HG03064 (cell line): ENCODE measurements at regions not wholly inside any gene's neighbourhood (a gene's known extent, or its start where the extent isn't known, plus 50 kb on each side); places are given as distances from the start of the nearest gene placed in this dataset.
A peak's percentile ranks its signal among the peaks of the same experiment; 100 is the strongest.
"Not testable (repeated sequence)": the region's sequence is repeated elsewhere in the genome, so short reads cannot be mapped to it uniquely, and the experiment has no call there.

Source experiments
- ATAC-seq: cut with Tn5 transposase; IDR thresholded peaks from one replicate; pipeline ENCODE4 v1.9.1; 2021; ENCODE audit warnings: low read depth; ENCODE audit not compliant: unreplicated experiment

DNA sequence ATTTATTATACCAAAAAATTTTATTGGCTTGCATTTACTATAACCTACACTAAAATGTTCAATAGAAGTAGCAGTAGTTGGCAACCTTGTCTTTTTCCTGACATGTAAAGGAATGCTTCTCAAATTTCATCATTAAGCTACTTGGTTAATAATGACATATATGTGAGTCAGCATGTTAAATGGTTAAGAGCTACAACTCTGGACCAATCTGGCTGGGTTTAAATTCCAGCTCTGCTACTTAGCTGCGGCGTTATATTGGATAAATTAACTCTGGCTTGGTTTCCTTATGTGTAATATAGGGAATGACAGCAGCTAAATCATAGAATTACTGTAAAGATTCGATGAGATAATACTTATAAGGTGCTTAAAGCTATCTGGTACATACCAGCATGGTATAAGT, 53.7 kb upstream of the OTOGL start:
- no peak for ATAC-seq

DNA sequence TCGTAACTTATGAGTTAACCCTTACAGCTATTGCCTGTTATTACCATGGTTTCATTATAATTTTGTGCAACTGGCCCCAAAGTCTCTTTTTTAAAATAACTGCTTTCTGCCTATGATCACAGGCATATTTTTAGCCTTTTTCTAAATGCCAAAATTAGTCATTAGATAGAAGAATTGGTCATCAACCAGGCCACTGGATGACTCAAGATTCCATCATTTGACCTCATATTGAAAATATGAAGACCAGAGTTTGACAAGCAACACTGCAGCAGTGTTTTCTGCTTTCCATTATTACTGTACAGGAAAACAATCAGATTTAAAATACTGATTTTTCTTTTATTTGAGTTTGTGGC, 54.7 kb upstream of the OTOGL start:
- ATAC-seq: no peak

DNA sequence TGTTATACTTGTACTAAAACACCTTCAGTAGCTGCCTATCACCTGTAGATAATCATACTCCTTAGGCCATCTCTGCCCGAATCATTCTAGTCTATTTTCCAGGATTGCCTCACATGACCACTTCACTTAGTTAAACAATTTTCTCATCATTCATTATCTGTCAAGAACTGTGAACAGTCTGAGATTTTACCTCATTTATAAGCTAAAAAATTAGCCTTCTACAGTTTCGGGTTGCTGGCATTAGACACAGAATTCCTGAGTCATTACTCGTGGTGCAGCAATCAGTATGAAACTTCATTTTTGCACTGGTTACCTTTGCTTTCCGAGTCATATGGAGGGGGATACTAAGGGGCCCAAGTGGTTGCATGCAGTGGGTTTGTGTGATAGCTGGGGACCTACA, 57.6 kb upstream of the OTOGL start:
- ATAC-seq: no peak

DNA sequence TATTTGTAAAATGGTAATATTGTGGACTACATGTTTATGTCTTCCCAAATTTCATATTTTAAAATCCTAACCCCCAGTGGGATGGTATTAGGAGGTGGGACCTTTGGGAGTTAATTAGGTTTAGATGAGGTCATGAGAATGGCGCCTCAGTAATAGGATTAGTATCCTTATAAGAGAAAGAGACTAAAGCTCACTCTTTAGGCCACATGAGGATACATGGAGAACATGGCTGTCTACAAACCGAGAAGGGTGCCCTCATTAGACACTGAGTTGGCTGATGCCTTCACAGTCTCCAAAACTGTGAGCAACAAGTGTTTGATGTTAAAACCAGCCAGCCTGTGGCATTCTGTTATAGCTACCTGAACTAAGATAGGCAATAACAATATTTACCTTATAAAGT, 58.3 kb upstream of the OTOGL start:
- ATAC-seq: no peak

DNA sequence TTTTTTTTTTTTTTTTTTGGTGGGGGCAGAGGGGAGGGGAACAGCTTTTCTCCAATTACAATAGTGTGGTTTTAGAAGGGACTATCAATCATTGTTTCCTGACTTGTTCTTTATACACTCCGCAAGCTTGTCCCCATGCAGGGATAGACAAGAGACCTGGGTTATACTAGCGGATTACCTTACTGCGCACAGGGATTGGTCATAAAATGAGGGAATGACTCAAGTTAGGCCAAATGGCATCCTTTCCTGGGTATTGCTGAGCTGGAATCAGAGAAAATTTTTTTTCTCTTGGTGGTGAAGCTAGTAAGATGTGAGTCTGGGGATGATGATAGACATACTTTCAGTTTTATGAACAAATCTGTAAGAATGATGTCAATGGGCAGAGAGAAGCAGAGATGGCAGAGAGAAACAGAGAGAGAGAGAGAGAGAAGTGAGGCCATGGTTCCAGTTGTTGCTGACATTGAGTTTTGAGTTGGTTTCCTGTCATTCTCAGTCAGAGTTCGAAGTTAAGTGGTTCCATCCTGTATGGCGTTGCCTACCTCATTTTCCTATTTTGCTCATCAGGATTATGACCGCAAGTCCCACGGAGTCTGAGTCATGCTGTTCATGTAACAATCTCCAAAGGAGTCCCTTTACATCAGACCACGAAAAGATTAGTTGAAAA, 59.1 kb upstream of the OTOGL start:
- ATAC-seq: no peak

DNA sequence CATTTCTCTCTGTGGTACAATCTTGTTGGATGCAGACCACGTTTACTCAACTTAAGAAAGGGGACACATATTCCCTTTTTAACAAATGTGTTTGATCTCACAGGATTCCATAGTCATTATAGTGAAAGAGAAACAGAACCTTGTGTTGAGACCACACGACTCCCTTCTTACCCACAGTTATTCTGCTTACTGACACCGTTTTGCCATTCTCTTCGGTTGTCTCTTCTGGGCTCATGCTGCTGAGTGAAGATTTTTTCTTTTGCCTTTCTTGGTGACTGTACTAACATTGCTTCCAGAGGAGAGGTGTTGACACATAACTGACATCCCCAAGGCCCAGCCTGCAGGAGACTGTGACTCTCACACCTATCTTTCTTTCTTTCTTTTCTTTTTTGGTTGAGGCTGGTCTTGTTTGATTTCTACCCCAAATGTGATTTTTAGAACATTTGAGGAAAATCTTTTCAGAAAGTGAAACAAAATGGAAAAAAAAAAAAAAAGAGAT, 61.2 kb upstream of the OTOGL start:
- no peak for ATAC-seq

DNA sequence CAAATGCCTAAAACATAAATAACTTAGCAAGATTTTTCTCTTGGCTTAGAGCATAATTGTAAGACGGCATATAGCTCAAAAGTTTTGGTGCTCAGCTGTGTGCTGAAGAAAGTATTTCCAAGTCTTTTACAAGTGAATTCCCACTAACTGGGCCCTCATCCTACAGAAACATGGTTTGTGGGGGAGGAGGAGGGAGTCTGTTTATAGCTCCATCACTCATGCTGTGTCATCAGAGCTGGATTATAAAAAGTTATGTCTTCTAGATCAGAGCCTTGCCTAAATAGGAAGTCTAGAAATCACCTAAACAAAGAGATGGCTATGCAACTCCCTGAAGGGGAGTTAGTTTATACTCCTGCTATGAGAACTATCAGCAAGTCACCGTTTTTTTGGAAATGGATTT, 65.9 kb upstream of the OTOGL start:
- ATAC-seq: no peak

DNA sequence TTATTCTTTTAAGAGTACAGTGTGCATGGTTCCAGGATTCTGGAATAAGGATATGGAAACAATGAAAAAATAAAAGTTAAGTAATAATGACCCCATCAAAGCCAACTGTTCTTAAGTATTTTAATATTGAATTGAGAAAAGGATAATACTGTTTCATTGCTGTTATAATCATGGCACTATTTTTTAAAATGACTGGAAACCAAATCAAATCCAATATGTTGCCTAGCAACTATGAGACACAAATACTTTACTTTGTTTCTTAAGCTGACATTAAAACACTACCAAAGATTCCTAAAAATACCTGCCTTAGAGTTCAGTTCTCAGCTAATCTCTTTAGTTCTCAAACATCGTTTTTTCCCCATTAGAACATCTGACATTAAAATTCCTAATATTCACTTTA, 66.4 kb upstream of the OTOGL start:
- no peak for ATAC-seq

DNA sequence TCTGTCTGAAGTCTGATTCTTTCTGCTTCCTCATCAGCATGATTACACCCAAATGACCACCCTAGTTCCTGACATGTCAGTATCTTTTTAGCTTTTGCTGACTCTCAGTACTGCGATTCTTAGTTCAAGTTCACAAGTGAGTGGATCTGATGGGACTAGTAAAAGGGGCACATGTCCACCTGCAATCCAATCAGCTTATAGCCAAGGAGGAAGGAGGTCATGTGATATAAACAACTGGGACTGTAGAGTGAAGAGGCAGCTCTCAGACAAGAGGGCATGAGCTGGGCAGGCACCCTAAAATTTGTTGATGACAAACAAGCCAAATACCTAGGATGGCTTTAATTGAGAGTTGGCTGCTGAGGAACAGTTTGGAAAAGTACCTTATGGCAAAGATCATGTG, 68.1 kb upstream of the OTOGL start:
- no peak for ATAC-seq

DNA sequence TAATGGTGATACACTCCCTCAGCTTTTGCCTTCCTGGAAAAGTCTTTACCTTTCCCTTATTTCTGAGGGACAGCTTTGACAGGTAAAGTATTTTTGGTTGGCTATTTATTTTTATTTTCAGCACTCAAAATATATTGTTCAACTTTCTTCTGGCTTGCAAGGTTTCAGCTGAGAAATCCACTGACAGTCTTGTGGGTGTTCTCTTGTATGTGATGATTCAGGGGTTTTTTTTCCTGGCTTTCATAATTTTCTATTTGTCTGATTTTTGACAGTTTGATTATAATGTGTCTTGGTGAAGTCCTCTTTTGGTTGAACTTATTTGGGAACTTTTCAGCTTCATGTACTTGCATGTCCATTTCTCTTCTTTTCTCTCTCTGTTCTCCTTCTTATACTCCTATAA, 73.7 kb upstream of the OTOGL start:
- ATAC-seq: no peak

DNA sequence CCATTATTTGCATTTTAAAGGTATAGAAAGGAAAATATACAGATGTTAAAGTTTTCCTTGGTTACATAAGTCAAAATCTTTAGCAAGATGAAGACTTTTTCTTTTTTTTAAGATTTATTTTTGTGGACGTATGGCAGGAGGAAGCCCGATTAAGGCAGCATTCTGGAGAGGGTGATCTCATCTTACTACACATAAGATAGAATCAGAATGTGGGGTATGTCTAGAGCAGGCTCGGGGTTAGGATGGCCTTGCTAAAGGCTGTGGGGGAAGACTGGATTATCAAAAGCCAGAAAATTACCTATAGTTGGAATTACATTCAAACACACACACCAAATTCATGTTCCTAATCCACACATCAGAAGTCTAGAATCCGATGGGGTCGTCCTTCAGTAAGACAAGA, 79.6 kb upstream of the OTOGL start:
- ATAC-seq: no peak

DNA sequence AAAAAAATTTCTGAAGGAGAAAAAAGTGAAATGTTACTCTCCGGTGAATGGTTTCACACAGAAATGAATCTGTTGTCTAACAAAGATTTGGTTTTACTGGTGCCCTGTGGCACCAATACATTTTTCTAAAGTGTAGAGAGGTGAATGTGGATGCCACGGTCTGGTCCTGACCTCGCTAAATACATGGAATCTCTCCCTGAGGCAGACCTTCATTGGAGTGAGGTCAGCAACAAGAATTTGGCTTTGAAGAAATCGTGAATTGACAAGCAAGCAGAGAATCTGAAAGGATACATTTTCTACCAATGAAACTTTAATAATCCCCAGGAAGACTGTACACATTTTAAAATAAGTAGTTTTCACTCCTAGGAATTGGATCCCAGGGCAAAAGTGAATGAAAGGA, 81.2 kb upstream of the OTOGL start:
- ATAC-seq: no peak

DNA sequence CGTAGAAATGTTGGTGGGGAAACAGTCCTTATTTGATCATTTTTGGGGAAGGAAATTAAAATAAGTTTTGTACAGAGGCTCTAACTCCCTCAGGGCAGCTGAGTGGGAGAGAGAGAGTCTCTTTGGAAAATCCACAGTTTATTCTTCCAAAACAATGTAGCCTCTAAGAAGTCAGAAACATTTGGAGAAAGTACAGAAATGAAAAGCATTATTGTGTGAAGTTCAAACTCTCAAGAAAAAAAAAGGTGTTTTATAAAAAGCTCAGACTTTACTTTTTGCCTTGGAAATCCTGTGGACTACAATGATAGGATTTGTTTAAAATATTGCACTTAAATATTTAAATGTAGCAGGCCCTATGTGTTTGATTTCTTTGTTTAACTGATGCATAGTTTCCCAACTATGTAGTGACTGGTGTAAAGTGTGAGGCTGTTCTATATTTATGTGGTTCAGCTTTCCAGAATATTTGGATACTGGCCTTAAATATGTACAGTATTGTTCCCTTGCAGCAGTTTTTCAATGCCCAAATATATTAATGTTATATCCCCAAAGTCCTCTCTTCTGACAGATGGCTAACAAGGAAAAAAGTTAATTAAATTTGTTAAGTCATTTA, 82.0 kb upstream of the OTOGL start:
- ATAC-seq: no peak

DNA sequence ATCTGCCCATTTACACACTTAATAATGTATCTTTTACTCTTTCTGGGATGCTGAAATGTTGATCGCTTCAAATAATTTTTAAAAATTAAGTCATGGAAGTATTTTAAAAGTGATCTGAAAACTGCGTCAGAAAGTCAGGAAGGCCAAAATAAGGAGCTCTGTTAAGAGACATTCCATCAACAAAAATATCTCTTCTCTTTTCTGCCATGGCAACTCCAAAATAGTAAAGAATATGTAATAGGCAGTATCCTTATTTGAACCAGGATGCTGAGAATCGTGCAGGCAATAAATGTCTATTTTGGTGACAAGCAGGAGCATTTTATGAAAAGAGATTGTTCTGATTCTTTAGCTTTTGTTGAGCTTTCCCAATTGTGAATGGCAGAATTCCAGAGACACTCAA, 81.8 kb upstream of the PPP1R12A start:
- no peak for ATAC-seq

DNA sequence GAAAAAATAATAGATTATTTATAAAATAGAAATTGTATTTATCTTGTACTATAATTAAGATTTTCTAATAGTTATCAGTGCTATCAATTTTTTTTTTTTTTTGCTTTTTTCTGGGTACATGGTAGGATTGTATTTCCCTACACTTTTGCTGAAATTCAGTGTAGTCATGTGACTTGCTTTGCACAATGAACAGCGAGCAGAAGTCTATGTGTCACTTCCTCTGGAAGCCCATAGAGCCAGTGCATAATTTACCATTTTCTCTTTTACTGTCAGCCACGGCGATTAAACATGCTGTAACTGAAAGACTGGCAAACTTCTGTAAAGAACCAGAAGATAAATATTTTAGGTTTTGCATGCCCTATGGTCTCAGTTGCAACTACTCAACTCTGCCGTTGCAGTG, 80.8 kb upstream of the PPP1R12A start:
- ATAC-seq: no peak

DNA sequence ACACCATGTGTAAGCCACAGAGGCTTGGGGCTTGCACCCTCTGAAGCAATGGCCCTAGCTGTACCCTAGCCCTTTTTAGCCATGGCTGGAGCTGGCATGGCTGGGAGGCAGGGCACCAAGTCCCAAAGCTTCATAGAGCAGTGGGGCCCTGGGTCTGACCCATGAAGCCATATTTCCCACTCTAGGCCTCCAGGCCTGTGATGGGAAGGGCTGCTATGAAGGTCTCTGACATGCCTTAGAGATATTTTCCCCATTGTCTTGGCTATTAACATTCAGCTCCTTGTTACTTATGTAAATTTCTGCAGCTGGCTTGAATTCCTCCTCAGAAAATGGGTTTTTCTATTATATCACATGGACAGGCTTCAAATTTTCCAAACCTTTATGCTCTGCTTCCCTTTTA, 68.8 kb upstream of the PPP1R12A start:
- ATAC-seq: not testable (repeated sequence)

DNA sequence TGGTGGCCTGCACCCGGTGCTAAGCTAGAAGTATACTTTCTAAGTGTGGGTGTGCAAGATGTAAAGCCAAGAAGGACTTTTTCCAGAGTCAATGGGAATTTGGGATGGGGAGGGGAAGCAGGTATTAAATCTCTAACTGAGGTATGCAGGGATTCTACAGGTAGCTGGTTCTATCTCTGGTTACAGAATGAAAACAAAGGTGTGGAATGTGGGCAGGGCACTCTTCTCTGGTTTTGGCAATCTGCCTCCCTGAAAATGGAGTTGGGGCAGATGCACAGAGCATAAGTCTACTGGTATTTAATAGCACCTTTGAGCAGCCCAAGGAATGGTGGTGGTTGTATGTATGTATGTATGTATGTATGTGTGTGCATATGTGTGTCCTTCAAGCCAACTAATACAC, 66.7 kb upstream of the PPP1R12A start:
- no peak for ATAC-seq

DNA sequence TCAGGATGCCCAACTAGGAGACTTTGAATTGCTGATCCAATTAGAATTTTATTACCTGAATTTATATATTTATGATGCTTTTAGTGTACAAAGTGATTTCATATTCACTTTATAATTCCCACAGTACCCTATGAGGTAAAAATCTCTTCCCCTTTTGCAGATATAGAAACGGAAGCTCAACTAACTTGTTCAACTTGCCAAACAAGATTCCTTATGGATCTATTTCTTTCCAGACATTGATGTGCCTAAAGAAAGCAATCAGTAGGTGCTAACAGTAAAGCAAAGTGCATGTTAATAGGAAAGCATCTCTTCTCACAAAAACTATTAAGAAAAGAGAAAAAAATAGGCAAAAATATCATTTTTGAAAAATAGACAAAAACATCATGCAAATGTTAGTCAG, 65.9 kb upstream of the PPP1R12A start:
- ATAC-seq: no peak

DNA sequence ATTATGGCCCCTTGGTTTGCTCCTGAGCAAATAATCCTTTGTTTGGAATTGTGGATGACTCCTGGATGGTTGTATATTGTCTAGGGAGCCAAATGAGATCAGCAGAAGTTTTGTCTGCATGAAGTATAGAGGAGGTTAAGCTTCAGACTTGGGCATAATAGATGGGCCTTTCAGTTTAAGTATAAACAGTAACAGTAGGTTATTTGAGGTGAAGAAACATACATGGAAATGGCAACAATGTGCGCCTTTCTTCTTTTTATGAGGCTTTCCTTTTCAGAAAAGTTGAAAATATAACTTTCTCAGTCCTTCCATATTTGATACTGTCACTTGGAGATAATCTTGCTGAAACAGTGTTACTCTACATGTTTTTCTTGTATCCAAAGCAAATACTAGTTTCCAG, 63.7 kb upstream of the PPP1R12A start:
- ATAC-seq: no peak

DNA sequence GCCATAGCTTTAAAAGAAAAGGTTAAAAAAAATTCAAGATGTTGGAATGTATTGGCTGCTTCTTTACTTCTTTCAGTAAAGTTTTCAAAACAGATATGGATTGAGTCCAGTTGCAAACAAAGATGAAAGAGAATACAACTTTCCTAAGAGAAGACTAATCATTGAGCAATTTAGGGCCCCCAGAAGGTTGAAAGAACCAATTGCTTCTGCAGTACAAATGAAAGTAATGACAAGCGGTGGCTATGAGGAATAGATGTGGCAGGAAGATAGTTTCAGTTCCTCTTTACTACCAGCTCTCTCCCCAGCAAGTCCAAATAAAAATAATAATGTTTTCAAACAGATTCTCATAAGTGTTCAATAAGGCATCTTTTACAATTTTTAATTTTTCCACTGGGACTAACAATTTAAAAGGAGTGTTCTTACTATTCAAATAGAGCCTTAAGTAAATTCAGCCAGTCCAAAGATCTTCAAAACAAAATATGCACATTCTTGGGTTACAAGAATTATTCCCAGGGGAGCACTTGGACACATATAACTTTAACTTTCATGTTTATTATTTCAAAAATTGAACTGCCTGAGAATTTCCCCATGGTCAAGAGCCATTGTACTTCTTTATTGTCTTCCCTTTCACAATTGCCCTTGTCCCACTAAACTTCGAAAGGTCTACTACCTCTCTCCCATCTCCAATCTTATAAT, 62.3 kb upstream of the PPP1R12A start:
- ATAC-seq: peak; percentile 100

DNA sequence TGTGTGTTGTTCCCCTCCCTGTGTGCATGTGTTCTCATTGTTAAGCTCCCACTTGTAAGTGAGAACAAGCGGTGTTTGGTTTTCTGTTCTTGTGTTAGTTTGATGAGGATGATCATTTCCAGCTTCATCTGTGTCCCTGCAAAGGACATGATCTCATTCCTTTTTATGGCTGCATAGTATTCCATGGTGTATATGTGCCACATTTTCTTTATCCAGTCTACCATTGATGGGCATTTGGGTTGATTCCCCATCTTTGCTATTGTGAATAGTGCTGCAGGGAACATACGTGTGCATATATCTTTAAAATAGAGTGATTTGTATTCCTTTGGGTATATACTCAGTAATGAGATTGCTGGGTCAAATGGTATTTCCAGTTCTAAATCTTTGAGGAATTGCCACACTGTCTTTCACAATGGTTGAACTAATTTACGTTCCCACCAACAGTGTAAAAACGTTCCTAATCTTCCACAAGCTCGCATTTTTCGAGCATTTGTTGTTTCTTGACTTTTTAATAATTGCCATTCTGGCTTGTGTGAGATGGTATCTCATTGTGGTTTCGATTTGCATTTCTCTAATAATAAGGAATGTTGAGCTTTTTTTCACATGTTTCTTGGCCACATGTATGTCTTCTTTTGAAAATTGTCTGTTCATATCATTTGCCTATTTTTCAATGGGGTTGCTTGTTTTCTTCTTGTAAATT, 60.6 kb upstream of the PPP1R12A start:
- not testable (repeated sequence) for ATAC-seq
